ENCODE measurements at regions not wholly inside any gene's neighbourhood (a gene's known extent, or its start where the extent isn't known, plus 50 kb on each side); places are given as distances from the start of the nearest gene placed in this dataset.

DNA sequence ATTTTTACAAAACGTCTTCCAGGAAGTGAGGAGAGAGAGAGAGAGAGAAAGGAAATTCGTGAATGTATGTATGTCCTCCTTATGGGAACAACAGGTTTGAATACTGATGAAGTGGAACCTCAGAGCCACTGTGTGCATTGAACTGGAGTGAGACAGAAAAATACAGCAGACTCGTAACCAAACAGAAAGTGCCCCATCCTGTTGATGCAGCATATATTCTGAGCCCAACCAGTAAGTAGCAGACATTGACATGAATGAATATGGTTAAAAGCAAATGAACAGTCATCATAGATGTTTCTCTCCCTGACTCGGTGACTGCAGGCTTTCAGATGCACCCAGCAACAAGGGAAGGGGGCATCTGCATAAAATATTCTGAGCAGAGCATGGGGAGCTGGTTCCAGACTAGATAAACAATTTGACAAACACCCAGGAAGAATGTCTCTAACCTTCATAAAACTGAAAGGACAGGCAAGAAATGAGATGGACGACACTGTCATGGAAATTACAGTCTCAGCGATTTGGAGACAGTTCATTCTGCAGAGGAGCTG lies 471.0 kb upstream of the PBX1 start:
- TF ChIP-seq POLR2A (IDR thresholded peaks at IDR 0.05; ENCODE audit: low read depth, low read length) (no peak), POLR2AphosphoS5 (IDR thresholded peaks at IDR 0.05; ENCODE audit: low read depth, low read length) (no peak)

Measured in GM12892 (cell line).